Epithelial cell of proximal tubule (primary cell): ENCODE measurements at regions not wholly inside any gene's neighbourhood (a gene's known extent, or its start where the extent isn't known, plus 50 kb on each side); places are given as distances from the start of the nearest gene placed in this dataset.

Experiments
- DNase-seq: peaks from one replicate; pipeline ENCODE4 v3.0.0-alpha.2; 2011; ENCODE audit warnings: low read depth
- H3K4me3 ChIP-seq: 2 replicates; pipeline ENCODE4 v1.5.1; 2011; ENCODE audit warnings: low read depth, mild to moderate bottlenecking, low read length
- CTCF ChIP-seq: conservative IDR thresholded peaks from 2 replicates; pipeline ENCODE4 v1.5.1; 2012; ENCODE audit warnings: low read depth, mild to moderate bottlenecking, low read length

- no peak overlapping the region for H3K4me3 ChIP-seq
- no peak for TF ChIP-seq CTCF
- no peak for DNase-seq
Observed at GRCh38 chr5:2110137-2110933, 227.6 kb upstream of the IRX4 start.

DNA sequence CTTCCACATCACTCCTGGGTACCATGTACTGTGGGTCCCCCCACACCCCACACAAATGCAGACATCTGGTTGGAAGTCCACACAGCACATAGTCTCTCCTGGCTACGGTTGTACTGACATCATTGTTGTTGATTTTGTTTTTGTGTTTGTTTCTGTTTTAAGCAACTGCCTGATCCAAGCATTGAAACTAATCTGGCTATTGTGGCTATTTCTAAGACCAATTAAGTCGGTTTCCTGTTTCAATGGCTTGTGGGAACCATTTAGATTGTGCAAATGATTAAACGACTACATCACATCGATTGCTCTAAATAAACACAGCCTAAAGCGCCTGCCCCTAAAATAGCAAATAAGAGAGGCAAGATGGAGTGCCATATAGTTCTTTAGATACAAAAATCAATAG is 226.8 kb upstream of the IRX4 start:
- no peak overlapping the region for H3K4me3 ChIP-seq
- no peak for DNase-seq
- TF ChIP-seq CTCF = no peak

DNA sequence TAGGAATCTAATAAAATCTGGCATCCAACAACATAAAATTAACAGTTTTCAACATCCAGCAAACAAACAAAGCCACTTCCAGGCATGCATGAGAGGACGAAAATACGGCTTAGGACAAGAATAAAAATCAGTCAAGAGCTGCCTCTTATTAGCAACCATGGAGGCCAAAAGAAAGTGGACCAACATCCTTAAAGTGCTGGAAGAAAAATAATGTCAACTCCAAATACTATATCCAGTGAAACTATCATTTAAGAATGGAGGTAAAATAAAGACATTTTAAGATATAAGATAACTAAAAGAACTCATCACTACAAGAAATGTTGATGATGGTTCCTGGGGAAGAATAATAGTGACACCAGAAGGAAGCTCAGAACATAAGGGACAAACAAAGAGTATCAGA is 224.0 kb upstream of the IRX4 start:
- no peak for TF ChIP-seq CTCF
- no peak for DNase-seq
- H3K4me3 ChIP-seq = no peak overlapping the region

- no peak for DNase-seq
- H3K4me3 ChIP-seq = no peak overlapping the region
- TF ChIP-seq CTCF = no peak
Observed at GRCh38 chr5:2105141-2105540, 222.4 kb upstream of the IRX4 start.

DNA sequence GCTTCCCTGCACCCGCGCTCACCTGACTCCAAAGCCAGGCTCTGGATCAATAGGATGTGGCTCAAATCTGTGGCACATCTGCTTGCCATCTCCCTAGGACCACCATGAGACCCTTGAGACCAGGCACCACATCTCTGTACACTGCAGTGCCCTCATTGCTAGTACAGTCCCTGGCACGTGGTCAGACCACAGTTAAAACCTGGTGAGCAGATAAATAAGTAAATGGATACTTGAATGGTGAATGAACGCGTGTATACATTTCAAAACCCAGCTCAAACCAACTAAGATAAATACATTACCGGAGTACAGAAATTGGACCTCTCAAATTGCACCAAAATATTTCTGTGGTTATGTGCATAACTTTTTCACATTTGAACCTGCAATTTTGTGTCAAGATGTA is 221.2 kb upstream of the IRX4 start:
- H3K4me3 ChIP-seq = no peak overlapping the region
- DNase-seq = no peak
- TF ChIP-seq CTCF = no peak

GRCh38 chr5:2102819-2103776 is 220.4 kb upstream of the IRX4 start:
- H3K4me3 ChIP-seq = no peak overlapping the region
- no peak for DNase-seq
- no peak for TF ChIP-seq CTCF

GRCh38 chr5:2101685-2102084 is 219.0 kb upstream of the IRX4 start:
- no peak overlapping the region for H3K4me3 ChIP-seq
- DNase-seq = no peak
- no peak for TF ChIP-seq CTCF
